Right ventricle myocardium inferior (tissue), 1 donor: ENCODE measurements at regions not wholly inside any gene's neighbourhood (a gene's known extent, or its start where the extent isn't known, plus 50 kb on each side); places are given as distances from the start of the nearest gene placed in this dataset.

ENCODE experiments used
- ATAC-seq: fragments of 200-7000 bp; cut with Tn5 transposase; one replicate; pipeline ENCODE4 v1.9.1; 2020; ENCODE audit warnings: mild to moderate bottlenecking, moderate library complexity
- DNase-seq: peaks from one replicate; pipeline ENCODE4 v3.0.0; 2021; ENCODE audit errors: missing footprints
- intact Hi-C: fragments of 100-400 bp; cut with DNase I; formaldehyde crosslinking; loops from one replicate; pipeline ENCODE4 v1.11.0; 2022
- donor health status: DM: no; HTN: yes; CAD: no; lungs with severe emphysema.

GRCh38 chr11:128310005-128310404, 277.4 kb downstream of the ETS1 start:
- intact Hi-C loops: no loop called here
- ATAC-seq: no peak
- DNase-seq: no peak

- intact Hi-C loops: no loop called here
- ATAC-seq (no peak), DNase-seq (no peak)
Observed at GRCh38 chr11:128308794-128309193, 278.6 kb downstream of the ETS1 start.

- intact Hi-C loops: no loop called here
- no peak for ATAC-seq
- no peak for DNase-seq
Observed at GRCh38 chr11:128305588-128305987, 281.8 kb downstream of the ETS1 start.

GRCh38 chr11:128304666-128305485, 282.5 kb downstream of the ETS1 start:
- intact Hi-C loops: no loop called here
- no peak for DNase-seq
- ATAC-seq: no peak

- ATAC-seq (no peak), DNase-seq (no peak)
- intact Hi-C loops: no loop called here
Observed at GRCh38 chr11:128304116-128304515, 283.2 kb downstream of the ETS1 start.

- intact Hi-C loops: no loop called here
- no peak for DNase-seq
- ATAC-seq: no peak
Observed at GRCh38 chr11:128303383-128303782, 284.0 kb downstream of the ETS1 start.

- DNase-seq: no peak
- ATAC-seq: peak; percentile 42
Observed at GRCh38 chr11:128302425-128303186, 284.8 kb downstream of the ETS1 start.

GRCh38 chr11:128301756-128302155, 285.6 kb downstream of the ETS1 start:
- ATAC-seq (no peak), DNase-seq (no peak)
- intact Hi-C loops: no loop called here

More at GRCh38 chr11:128302425-128303186, 284.8 kb downstream of the ETS1 start:
- intact Hi-C loops: no loop called here

GRCh38 chr11:128300785-128301184, 286.6 kb downstream of the ETS1 start:
- DNase-seq (no peak), ATAC-seq (no peak)
- intact Hi-C loops: no loop called here

GRCh38 chr11:128299132-128299726, 288.1 kb downstream of the ETS1 start:
- intact Hi-C loops: no loop called here
- no peak for DNase-seq
- peak; percentile 17 for ATAC-seq

GRCh38 chr11:128298271-128298670, 289.1 kb downstream of the ETS1 start:
- DNase-seq (no peak), ATAC-seq (no peak)
- intact Hi-C loops: no loop called here

GRCh38 chr11:128297805-128298204, 289.6 kb downstream of the ETS1 start:
- intact Hi-C loops: no loop called here
- ATAC-seq (no peak), DNase-seq (no peak)

- ATAC-seq (peak; percentile 29), DNase-seq (no peak)
- intact Hi-C loops: no loop called here
Observed at GRCh38 chr11:128297091-128297651, 290.2 kb downstream of the ETS1 start.

- intact Hi-C loops: loop anchor here (5.0 kb wide), 3 partner anchors 38 to 538 kb away; no protein-coding TSS in a partner anchor
Observed at GRCh38 chr11:128294671-128295050, 292.7 kb downstream of the ETS1 start.

GRCh38 chr11:128294001-128294670, 293.2 kb downstream of the ETS1 start:
- ATAC-seq (no peak), DNase-seq (no peak)
- intact Hi-C loops: loop anchor here (5.0 kb wide), 3 partner anchors 38 to 538 kb away; no protein-coding TSS in a partner anchor

More at GRCh38 chr11:128294671-128295050, 292.7 kb downstream of the ETS1 start:
- DNase-seq (no peak), ATAC-seq (no peak)

- no peak for ATAC-seq
- intact Hi-C loops: loop anchor here (2.0 to 5.0 kb wide), 4 partner anchors 40 to 540 kb away; no protein-coding TSS in a partner anchor
Observed at GRCh38 chr11:128291835-128292234, 295.5 kb downstream of the ETS1 start.

GRCh38 chr11:128291007-128291406, 296.4 kb downstream of the ETS1 start:
- DNase-seq: no peak
- no peak for ATAC-seq
- intact Hi-C loops: loop anchor here (2.0 to 5.0 kb wide), 4 partner anchors 41 to 541 kb away; no protein-coding TSS in a partner anchor

More at GRCh38 chr11:128291835-128292234, 295.5 kb downstream of the ETS1 start:
- no peak for DNase-seq

GRCh38 chr11:128290106-128290840, 297.1 kb downstream of the ETS1 start:
- DNase-seq (no peak), ATAC-seq (peak; percentile 82)
- intact Hi-C loops: loop anchor here (1.0 to 5.0 kb wide), 6 partner anchors 42 to 542 kb away; no protein-coding TSS in a partner anchor
